PC-9 (cell line): ENCODE measurements at regions not wholly inside any gene's neighbourhood (a gene's known extent, or its start where the extent isn't known, plus 50 kb on each side); places are given as distances from the start of the nearest gene placed in this dataset.

ENCODE experiments used
- CTCF ChIP-seq: fragments of 200-600 bp; sonication (generic); conservative IDR thresholded peaks from 2 replicates; pipeline ENCODE4 v1.6.1; 2017; ENCODE audit warnings: mixed run types, antibody characterized with exemption, mild to moderate bottlenecking, moderate library complexity
- EZH2 ChIP-seq: fragments of 200-600 bp; sonication (generic); IDR thresholded peaks from 2 replicates; pipeline ENCODE4 v1.8.0; 2017; ENCODE audit warnings: antibody characterized with exemption, low read depth

- TF ChIP-seq CTCF (no peak), EZH2 (no peak)
Measured at GRCh38 chr21:27569091-27569490, 602.2 kb upstream of the ADAMTS5 start.
